Suprapubic skin (tissue), 4 donors: ENCODE measurements at regions not wholly inside any gene's neighbourhood (a gene's known extent, or its start where the extent isn't known, plus 50 kb on each side); places are given as distances from the start of the nearest gene placed in this dataset.

ENCODE experiments used
- DNase-seq, 2 donors: peaks; one replicate each; pipeline ENCODE4 v3.0.0-alpha.2; 2019; ENCODE audit warnings: low spot score in 2 of 2
- H3K27ac ChIP-seq: fragments of 200-600 bp; sonication (generic); one replicate; pipeline ENCODE4 v1.5.1; 2019
- H3K27me3 ChIP-seq: fragments of 200-600 bp; sonication (generic); one replicate; pipeline ENCODE4 v1.5.1; 2019
- H3K36me3 ChIP-seq: fragments of 200-600 bp; sonication (generic); one replicate; pipeline ENCODE4 v1.5.1; 2019
- H3K4me1 ChIP-seq: fragments of 200-600 bp; sonication (generic); one replicate; pipeline ENCODE4 v1.5.1; 2019
- H3K4me3 ChIP-seq: fragments of 200-600 bp; sonication (generic); one replicate; pipeline ENCODE4 v1.5.1; 2019; ENCODE audit warnings: mild to moderate bottlenecking
- H3K9me3 ChIP-seq: fragments of 200-600 bp; sonication (generic); one replicate; pipeline ENCODE4 v1.5.1; 2019
- EP300 ChIP-seq: sonication (generic); formaldehyde crosslinking; IDR thresholded peaks from one replicate; pipeline ENCODE4 v1.6.1; 2017; ENCODE audit warnings: antibody characterized with exemption
- POLR2A ChIP-seq, 2 donors: fragments of 450-650 bp; IDR thresholded peaks; one replicate each; pipeline ENCODE4 v1.6.1; 2017; ENCODE audit warnings: antibody characterized with exemption in 2 of 2, mild to moderate bottlenecking in 2 of 2, moderate library complexity in 2 of 2
- POLR2AphosphoS5 ChIP-seq, 3 donors: sonication (generic); formaldehyde crosslinking; IDR thresholded peaks; one replicate each; pipeline ENCODE4 v1.6.1; 2017; ENCODE audit warnings: antibody characterized with exemption in 3 of 3
- WGBS: methylation state at CpG from one replicate; pipeline ENCODE4 v1.1.5; 2018; 5-methylcytosine and 5-hydroxymethylcytosine counted together
- TF ChIP-seq, protein P1 (sequence below), 2 donors: fragments of 200-600 bp in 1 of 2; fragments of 450-650 bp in 1 of 2; sonication (generic) in 1 of 2; IDR thresholded peaks; one replicate each; pipeline ENCODE4 v1.5.1; 2016 to 2019; ENCODE audit warnings: antibody characterized with exemption in 2 of 2, mild to moderate bottlenecking in 1 of 2, moderate library complexity in 1 of 2

DNA sequence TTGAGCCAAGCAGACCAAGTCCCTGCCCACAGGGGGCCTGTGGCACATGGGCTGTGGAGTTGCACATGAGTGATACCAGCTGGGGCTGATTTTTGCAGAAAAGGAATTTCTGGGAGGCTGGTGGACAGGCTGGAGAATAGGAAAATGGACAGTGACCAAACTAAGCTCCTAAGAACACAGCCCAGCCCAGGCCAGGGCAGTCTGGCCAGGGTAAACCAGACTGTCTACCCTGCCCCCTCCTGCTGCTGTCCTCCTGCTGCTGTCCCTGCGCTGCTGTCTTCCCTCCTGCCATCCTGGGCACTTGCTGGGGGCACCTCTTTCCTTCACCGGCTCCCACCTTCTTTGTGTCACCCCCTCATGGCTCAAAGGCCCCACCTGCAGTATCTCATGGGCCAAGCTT is 219.2 kb downstream of the ZIC5 start:
- no peaks in the 10 kb centered on the region for H3K27me3 ChIP-seq
- H3K27ac ChIP-seq, result no peak overlapping the region
- H3K9me3 ChIP-seq, result no peaks in the 10 kb centered on the region
- no peaks in the 10 kb centered on the region for H3K36me3 ChIP-seq
- no peak for DNase-seq
- no peak overlapping the region for H3K4me3 ChIP-seq
- H3K4me1 ChIP-seq, result no peaks in the 10 kb centered on the region
- 88% methylated on average over 2 of the region's 2 CpGs for WGBS
- TF ChIP-seq, protein P1, sequence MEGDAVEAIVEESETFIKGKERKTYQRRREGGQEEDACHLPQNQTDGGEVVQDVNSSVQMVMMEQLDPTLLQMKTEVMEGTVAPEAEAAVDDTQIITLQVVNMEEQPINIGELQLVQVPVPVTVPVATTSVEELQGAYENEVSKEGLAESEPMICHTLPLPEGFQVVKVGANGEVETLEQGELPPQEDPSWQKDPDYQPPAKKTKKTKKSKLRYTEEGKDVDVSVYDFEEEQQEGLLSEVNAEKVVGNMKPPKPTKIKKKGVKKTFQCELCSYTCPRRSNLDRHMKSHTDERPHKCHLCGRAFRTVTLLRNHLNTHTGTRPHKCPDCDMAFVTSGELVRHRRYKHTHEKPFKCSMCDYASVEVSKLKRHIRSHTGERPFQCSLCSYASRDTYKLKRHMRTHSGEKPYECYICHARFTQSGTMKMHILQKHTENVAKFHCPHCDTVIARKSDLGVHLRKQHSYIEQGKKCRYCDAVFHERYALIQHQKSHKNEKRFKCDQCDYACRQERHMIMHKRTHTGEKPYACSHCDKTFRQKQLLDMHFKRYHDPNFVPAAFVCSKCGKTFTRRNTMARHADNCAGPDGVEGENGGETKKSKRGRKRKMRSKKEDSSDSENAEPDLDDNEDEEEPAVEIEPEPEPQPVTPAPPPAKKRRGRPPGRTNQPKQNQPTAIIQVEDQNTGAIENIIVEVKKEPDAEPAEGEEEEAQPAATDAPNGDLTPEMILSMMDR (IDR thresholded peaks at IDR 0.05), result no peak
- TF ChIP-seq EP300 (no peak), POLR2AphosphoS5 (IDR thresholded peaks at IDR 0.05) (no peak), POLR2A (IDR thresholded peaks at IDR 0.05) (no peak)

DNA sequence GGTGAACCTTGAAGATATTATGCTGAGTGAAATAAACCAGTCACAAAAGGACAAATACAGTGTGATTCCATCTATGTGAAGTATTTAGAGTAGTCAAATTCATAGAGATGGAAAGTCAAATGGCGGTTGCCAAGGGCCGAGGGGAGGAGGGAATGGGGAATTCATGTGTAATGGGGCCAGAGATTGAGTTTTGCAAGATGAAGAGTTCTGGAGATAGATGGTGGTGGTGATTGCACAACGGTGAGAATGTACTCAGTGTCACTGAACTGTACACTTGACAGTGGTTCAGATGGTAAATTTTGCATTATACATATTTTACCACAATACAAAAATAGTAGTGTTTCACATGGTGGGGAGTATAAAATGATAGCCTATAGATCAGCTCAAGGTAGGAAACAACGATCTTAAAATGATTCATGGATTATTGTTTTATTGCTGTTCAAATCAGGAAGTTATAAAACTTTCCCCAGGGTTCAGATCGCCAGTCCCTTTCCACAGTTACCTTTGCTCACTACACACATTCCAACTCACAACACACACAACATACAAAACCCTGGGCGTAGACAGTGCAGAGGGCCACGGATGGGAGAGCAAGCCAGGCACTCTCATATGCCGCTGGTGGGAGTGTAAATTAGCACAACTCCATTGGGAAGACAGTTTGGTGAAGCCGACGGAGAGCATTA is 219.9 kb downstream of the ZIC5 start:
- WGBS, result 83% methylated on average over 10 of the region's 10 CpGs
- no peaks in the 10 kb centered on the region for H3K4me1 ChIP-seq
- no peaks in the 10 kb centered on the region for H3K27me3 ChIP-seq
- no peaks in the 10 kb centered on the region for H3K9me3 ChIP-seq
- DNase-seq, result no peak
- TF ChIP-seq POLR2AphosphoS5 (IDR thresholded peaks at IDR 0.05) (no peak), EP300 (no peak), POLR2A (IDR thresholded peaks at IDR 0.05) (no peak)
- TF ChIP-seq, protein P1 (IDR thresholded peaks at IDR 0.05), result no peak
- no peak overlapping the region for H3K27ac ChIP-seq
- no peak overlapping the region for H3K4me3 ChIP-seq
- H3K36me3 ChIP-seq, result no peaks in the 10 kb centered on the region

DNA sequence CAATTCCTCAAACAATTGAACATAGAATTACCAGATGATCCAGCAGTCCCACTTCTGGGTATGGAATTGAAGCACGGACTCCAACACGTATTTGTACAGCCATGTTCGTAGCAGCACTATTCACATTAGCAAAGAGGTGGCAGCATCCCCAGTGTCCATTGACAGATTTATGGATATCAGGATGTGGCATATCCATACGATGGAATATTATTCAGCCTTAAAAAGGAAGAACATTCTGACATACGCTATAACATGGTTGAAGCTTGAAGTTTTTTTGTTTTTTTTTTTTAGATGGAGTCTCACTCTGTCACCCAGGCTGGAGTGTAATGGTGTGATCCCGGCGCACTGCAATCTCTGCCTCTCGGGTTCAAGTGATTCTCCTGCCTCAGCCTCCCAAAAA is 220.6 kb downstream of the ZIC5 start:
- DNase-seq, result no peak
- Histone ChIP-seq H3K36me3 (no peaks in the 10 kb centered on the region), H3K4me1 (no peaks in the 10 kb centered on the region), H3K9me3 (no peaks in the 10 kb centered on the region), H3K27me3 (no peaks in the 10 kb centered on the region), H3K4me3 (no peak overlapping the region), H3K27ac (no peak overlapping the region)
- TF ChIP-seq, protein P1 (IDR thresholded peaks at IDR 0.05), result no peak
- TF ChIP-seq POLR2A (IDR thresholded peaks at IDR 0.05) (no peak), EP300 (no peak), POLR2AphosphoS5 (IDR thresholded peaks at IDR 0.05) (no peak)
- WGBS, result 98% methylated on average over 8 of the region's 8 CpGs

GRCh38 chr13:99749271-99750019 is 222.1 kb downstream of the ZIC5 start:
- DNase-seq, result no peak
- TF ChIP-seq EP300, result no peak
- no peak for TF ChIP-seq POLR2A (IDR thresholded peaks at IDR 0.05)
- no peak for TF ChIP-seq POLR2AphosphoS5 (IDR thresholded peaks at IDR 0.05)
- TF ChIP-seq, protein P1 (IDR thresholded peaks at IDR 0.05), result no peak
- no peaks in the 10 kb centered on the region for H3K27me3 ChIP-seq
- H3K27ac ChIP-seq, result no peak overlapping the region
- H3K4me3 ChIP-seq, result no peak overlapping the region
- WGBS, result 91% methylated on average over 11 of the region's 11 CpGs
- H3K4me1 ChIP-seq, result no peaks in the 10 kb centered on the region
- H3K36me3 ChIP-seq, result no peaks in the 10 kb centered on the region
- H3K9me3 ChIP-seq, result no peaks in the 10 kb centered on the region

GRCh38 chr13:99747403-99747710 is 224.2 kb downstream of the ZIC5 start:
- Histone ChIP-seq H3K4me1 (no peaks in the 10 kb centered on the region), H3K27me3 (no peaks in the 10 kb centered on the region), H3K27ac (no peak overlapping the region), H3K4me3 (no peak overlapping the region), H3K9me3 (no peaks in the 10 kb centered on the region), H3K36me3 (no peaks in the 10 kb centered on the region)
- TF ChIP-seq, protein P1 (IDR thresholded peaks at IDR 0.05), result no peak
- no peak for TF ChIP-seq POLR2A (IDR thresholded peaks at IDR 0.05)
- TF ChIP-seq EP300, result no peak
- TF ChIP-seq POLR2AphosphoS5 (IDR thresholded peaks at IDR 0.05), result no peak
- whole genome bisulfite sequencing, result 59% methylated on average over 7 of the region's 7 CpGs
- no peak for DNase-seq
